ENCODE measurements at regions not wholly inside any gene's neighbourhood (a gene's known extent, or its start where the extent isn't known, plus 50 kb on each side); places are given as distances from the start of the nearest gene placed in this dataset.

DNA sequence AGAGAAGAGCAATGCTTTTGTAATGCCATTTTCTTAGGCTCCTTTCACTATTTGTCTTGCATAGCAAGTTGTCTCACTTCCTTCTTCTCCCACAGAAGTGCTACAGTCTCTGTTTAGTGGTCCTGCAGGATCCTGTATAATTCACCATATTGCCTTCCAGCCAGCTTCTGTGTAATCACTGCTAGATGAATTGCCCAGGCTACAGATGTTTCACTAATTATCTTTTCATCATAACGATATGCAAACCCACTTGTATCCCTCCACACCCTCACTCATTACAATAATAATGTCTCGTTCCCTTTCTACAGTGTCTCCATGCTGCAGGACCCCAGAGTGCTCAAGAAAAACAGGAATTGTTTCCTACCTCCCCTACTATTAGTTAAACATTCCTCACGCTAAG lies 402.9 kb downstream of the TBL1XR1 start:
- no peak for DNase-seq (ENCODE audit: low spot score)

DNA sequence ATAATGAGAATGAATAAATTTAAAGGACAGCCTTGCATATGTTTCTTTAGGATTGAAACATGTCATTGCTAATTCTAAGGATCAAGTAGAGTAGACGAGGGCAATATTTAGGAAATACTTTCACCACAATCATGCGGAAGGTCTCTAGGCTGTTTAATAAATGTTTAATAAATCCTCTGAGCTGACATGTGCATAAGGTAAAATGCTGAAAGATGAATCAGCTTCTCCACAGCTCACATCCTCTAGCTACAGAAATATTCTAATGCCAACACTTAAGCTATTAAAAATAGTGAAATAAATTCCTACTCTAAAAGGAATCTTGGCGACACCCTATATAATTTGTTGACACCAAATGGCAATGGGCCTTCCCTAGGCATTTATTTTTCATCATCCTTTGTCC lies 407.3 kb downstream of the TBL1XR1 start:
- DNase-seq (ENCODE audit: low spot score), result no peak

DNA sequence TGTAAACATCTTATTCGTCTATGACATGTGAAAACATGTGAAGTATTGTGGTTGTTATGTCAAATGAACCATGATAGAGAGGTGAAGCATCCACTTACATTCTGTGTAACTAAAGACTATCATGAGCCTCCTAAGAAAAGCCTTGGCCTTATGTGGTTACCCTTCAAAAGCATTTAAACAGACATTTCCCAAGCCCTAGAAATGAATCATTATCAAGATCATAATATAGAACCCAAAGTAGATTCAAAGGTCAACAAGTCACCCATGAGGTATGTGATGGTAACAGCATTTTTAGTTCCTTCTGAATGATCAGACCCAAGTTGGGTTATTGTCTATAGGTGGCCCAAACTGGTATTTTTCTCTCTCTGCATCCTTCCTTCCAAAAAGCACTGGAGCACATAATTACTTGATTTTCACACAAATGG lies 408.0 kb downstream of the TBL1XR1 start:
- no peak for DNase-seq (ENCODE audit: low spot score)

DNA sequence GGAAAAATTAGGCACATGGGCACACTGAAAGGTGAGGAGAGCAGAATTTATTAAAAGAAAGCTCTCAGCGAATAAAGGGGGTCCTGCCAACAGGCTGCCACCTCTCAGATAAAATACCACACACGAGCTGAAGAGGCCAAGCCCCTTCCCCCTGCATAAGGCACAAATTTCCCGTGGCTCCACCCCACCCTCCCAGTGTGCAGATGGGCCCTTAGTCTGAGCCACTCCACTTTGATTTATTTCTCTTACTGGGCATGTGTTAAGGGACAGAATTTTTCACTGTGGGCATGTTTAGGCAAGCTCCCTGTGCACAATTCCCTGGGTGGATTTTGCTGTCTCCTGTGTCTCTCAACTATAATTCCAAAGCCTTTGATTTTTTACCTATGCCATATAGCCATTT lies 409.8 kb downstream of the TBL1XR1 start:
- DNase-seq (ENCODE audit: low spot score), result no peak

DNA sequence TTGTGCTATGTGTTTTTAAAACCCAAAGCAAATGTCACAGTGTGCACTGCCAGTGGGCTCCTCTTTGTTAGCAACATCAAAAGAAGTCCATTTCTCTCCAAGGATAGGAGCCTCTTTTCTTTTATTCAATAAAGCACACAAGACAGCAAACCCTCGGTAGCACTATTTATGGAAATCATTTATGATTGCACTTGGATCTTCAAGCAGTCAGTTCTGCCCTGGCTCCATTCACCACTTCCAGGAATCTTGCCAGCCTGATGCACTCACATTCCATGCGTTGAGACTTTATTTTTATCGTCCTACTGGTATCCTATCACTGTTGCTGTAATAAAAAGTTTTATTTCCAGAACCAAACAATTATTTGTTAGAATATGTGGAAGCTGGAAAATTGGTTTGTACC lies 412.1 kb downstream of the TBL1XR1 start:
- no peak for DNase-seq (ENCODE audit: low spot score)

DNA sequence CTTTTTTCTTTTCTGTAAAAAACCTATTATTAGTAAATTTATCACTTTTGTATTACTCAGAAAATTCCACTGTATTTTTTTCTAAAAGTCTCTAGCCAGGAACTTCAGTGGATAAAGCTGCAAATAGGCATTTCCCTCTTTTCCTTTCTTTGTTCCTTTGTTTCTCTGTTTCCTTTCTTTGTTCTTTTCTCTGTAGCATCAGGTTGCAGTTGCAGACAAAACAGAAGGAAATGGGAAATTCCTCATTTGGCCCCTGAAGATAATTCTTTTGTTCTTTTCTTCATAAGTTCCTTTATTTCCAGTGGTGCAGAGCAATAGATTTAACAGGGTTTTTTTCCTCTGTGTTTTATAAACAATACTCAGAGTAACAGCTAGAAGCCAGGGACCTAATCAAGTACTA lies 416.5 kb downstream of the TBL1XR1 start:
- no peak for DNase-seq (ENCODE audit: low spot score)

DNA sequence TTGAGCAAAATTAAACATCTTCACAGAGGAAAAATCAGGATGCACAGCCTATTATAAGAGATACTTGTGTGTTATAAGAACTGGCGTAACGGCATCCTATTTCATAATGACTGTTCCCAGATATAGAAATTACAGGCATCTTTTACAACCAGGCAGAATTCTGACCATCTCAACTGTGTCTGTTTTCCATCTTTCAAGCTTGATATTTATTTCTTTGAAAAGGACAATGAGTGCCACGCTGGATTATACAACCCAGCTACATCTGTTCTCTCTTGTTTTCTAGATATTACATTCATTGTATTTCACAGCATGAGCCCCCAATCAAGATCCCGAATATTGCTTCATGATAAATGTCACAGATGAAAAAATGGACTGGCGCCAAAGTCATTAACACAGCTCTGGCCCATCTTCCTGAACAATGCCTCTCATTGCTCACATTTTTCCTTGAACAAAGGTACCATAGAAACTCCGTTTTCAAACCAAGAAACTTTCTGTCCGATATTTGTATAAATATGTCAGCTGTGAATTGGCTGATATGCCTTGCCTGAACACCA lies 420.6 kb downstream of the TBL1XR1 start:
- DNase-seq (ENCODE audit: low spot score), result no peak

DNA sequence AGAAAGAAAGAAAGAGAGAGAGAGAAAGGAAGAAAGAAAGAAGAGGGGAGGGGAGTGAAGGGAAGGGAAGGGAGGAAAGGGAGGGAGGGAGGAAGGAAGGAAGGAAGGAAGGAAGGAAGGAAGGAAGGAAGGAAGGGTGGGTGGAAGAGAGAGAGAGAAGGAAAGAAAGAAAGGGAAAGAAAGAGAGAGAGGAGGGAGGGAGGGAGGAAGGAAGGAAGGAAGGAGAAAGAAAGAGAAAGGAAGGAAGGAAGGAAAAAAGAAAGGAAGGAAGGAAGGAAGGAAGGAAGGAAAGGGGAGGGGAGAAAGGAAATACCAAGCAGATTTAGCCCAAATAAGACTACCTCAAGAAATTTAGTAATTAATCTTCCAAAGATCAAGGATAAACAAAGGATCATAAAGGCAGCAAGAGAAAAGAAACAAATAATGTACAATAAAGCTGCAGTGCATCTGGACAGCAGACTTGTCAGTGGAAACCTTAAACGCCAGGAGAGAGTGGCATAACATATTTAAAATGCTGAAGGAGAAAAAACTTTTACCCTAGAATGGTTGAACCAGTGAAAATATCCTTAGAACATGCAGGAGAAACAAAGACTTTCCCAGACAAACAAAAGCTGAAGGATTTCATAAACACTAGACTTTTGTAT lies 427.6 kb downstream of the TBL1XR1 start:
- DNase-seq (ENCODE audit: low spot score), result no peak

DNA sequence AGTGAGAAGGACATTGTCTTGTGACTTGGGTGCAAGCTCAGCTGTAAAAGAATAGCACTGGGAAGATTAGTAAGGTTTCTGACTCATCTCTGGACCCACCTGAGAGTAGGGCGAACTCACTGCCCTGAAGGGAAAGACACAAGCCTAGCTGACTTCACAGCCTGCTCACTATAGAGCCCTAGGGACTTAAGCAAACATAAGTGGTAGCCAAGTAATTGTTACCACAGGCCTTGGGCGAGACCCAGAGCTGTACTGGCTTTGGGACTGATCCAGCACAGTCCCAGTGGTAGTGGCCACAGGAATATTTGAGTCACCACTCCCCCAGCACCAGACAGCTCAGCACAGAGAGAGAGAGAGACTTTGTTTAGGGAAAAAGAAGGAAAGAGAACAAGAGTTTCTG lies 429.9 kb downstream of the TBL1XR1 start:
- DNase-seq (ENCODE audit: low spot score), result peak; percentile 84

DNA sequence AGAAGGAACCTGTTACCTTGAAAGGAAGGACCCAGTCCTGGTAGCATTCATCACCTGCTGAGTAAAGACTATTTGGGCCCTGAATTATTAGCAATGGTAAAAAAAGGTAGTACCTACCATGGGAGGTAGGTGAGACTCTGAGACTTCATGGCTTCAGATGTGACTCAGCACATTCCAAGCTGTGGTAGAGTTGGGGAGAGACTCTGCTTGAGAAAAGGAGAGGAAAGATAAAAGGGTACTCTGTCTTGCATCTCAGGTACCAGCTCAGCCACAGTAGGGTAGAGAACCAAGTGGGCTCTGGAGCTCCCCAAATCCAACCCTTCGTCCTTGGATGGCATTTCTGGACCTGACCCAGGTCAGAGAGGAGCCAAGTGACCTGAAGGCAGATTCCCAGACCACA lies 430.4 kb downstream of the TBL1XR1 start:
- DNase-seq (ENCODE audit: low spot score), result no peak

DNA sequence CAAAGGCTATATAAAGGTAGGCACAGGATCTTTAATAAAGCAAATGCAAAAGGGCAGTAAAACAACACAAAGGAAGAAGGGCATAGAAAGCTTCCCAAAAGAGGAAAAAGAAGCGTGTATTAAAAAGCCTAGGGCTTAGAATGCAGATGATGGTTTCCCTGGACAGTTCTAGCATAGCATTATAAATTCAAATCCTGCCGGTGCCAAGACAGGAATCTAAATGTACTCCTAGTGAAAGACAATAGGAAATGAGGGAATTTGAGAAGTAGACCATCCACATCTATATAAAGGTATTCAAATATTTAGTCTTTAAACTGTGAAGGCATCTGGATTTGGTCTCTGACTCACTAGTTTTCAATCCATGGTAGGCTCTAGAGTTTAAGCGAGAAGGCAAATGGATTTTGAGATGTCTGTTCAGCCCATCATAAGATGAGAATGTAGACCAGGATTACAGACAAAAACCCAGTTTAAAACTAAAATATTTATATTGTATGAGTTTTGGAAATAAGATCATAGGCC lies 431.8 kb downstream of the TBL1XR1 start:
- DNase-seq (ENCODE audit: low spot score), result no peak

DNA sequence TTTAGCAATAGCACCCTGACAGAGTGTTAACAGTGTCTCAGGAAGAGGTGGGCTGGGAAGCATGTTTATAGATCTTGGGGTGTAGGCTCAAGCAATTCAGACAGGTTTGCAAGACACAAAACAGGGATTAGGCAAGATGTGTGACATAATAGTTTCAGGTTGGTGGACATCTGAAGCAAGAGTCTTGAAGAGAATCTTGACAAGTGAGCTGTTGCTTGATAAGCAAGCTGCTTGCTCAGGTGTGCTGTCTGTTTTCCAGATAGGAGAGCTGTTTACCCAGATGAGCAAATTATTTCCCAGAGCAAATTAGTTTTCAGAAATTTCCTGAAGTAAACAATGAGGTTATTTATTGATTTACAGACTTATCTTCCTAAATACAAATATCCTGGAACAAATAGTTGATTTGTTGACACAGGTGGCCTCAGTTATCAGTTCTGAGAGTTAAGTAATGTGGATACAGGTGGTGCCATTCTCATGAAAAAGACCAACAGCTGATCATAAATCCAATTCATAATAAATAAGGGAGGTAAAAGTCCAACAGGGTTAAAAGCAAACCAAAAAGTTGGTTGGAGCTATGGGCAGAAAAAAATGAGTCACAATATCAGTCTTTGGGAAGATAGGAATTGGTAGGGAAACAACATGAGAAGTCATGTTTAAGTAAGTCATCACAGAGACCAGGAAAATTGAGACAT lies 437.3 kb downstream of the TBL1XR1 start:
- DNase-seq (ENCODE audit: low spot score), result no peak

DNA sequence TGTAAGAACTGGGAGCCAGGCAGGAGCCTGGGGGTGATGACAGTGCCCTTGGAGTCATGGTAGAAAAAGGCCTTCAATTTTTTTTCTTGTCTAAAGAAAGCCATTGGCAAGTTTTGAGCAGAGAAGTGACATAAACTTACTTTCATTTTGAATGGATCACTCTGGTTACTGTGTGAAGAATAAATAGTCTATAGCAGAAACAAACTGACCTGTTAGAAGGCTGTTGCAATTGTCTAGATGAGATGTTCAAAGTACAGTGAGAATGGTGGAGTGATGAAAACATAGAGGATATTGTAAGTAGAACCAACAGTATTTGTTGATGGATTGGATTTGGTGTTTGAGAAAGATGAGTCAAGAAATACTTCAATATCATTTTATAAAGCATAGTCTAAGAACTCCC lies 439.9 kb downstream of the TBL1XR1 start:
- DNase-seq (ENCODE audit: low spot score), result no peak

DNA sequence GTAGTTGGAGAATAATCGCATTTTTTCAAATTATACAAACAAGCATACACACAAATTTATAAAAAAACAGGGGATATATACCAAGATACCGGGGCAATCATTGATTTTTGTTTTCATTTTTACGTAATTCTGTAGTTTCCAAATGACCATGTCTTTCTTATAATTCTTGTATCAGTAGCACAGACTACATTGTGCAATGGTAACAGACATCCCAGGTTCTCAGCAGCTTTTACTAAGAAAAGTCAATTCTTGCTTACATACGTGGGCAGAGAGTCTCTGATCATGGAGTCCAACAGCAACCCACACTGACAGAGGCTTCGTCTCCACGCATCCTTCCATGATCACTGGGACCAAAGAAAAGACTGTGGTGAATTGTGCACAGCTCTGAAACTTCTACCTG lies 441.3 kb downstream of the TBL1XR1 start:
- no peak for DNase-seq (ENCODE audit: low spot score)

DNA sequence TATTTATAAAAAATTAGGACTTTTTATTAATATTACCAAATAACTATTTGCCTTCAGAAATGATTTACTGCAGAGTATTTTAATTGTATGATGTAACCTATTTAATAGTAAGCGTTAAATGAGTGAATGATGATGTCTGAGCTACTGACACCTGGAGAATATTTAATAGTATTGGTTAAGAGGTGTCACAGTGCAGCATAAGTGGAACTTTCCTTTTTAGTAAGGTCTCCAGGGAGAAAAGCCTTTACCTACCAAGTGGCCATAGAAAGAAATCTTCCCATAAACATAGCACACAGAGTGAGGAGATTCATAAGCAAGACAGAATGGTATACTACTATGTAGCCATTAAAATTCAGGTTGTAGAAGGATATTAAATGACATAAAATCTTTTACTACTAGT lies 441.7 kb downstream of the TBL1XR1 start:
- DNase-seq (ENCODE audit: low spot score), result no peak

DNA sequence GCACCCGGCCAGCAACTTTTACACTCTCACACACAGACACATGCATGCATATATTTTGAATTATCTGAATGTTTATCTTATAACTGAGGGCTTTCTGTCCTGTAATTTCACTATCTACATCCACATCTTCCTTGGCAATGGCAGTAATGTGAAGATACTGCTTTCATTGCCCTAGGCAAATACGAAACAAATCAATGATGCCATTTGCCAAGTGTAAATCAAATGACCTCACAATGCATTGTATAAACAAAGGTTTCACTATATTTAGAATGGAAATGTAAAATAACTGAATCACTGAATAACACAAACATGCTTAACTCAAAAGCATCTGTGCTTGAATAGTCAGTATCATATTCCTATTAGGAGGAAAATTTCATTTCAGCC lies 455.6 kb downstream of the TBL1XR1 start:
- no peak for DNase-seq (ENCODE audit: low spot score)

DNA sequence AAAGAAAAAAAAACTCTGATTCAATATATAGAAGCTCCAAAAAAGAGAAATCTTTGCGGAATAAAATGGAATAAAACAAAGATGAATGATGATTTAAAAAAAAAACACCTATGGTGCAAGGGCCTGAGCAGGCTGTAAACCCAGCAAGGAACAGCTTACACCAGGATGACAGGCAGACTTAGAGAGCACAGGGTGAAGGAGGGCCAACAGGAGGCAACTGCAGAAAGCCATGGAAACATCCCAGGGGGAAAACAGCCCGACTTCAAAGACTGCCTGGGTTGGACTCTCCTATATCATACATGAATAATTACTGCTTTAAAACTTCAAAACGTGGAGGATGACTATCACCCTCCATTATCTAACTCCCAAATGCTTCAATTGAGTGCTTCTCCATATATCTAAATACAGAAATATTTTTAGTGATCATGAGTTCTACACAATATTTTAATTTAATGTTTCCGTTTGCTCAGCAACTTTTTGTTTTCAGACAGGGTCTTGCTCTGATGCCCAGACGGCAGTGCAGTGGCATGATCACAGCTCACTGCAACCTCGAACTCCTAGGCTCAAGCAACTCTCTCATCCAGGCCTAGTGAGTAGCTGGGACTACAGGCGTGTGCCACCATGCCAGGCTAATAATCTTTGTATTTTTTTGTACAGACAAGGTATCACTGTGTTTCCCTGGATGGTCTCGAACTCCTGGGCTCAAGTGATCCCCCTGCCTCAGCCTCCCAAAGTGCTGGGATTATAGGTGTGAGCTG lies 456.2 kb downstream of the TBL1XR1 start:
- no peak for DNase-seq (ENCODE audit: low spot score)

DNA sequence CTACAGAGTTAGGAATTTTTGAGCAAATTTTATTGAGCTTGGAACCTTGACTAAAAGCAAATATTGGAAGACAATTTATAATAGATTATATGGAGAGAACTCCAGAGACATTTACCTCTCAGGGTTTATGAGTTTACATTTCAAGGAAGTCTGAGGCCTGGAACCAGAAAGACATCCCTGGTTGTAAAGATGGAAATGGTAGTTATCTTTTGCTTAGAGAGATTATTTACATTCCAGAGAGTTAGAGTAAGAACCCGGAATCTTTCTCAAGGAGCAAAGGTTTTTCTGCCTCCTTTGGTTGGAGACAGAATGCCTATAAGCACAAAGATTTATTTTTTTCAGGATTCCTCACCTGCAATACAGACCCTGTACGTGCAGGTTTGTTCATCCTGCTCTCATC lies 458.1 kb downstream of the TBL1XR1 start:
- no peak for DNase-seq (ENCODE audit: low spot score)

DNA sequence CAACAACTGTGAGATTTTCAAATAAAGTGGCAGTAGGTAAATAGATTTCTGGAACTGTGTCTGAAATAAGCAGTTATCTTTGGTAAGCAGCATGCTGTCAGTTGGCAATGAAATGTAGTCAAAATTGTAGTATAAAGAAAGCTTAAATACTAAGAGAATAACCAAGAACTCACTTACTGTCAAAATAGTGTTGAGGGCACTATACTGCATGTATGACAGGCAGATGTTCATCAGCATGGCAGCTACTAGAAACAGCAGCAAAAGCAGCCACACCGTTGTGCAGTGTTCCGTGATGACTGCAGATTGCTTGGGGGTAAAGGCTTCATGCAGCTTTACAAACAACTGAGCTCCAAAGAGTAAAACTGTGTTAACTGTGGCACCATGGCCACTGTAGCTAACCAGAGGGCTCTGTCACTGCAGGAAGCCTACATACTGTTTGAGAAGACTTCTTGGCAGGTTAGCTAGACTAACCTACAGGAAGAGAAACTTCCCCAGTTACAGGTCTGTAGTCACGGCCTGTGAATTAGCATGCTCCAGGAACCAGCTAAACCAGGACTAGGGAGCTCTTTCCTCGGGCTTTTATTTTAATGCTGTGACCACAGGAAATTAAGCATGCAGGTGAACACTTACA lies 459.7 kb downstream of the TBL1XR1 start:
- DNase-seq (ENCODE audit: low spot score), result no peak

DNA sequence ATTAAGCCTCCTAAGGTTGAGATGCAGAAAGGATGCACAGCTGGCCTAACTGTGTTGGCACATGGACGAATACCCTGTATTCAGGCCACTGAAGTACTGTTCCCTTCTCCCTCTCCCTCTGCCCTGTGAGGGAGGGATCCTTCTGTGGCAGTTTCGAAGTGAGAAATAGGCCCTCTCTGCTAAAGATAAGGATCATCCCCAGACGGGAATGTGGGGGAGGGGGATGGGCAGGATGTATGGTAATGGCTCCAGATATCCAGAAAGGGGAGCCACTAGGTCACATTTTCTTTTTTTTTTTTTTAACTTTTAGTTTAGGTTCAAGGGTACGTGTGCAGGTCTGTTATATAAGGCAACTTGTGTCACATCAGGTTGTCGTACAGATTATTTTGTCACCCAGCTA lies 463.1 kb downstream of the TBL1XR1 start:
- no peak for DNase-seq (ENCODE audit: low spot score)

DNA sequence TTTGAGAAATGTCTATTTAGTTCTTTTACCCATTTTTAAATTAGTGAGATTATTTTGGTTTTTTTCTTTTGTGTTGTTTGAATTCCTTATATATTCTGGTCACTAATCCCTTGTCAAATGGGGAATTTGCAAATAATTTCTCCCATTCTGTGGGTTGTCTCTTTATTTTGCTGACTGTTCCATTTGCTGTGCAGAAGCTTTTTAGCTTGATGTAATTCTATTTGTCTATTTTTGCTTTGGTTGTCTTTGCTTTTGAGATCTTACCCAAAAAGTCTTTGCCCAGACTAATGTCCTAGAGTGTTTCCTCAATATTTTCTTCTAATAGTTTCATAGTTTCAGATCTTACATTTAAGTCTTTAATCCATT lies 472.9 kb downstream of the TBL1XR1 start:
- no peak for DNase-seq (ENCODE audit: low spot score)

DNA sequence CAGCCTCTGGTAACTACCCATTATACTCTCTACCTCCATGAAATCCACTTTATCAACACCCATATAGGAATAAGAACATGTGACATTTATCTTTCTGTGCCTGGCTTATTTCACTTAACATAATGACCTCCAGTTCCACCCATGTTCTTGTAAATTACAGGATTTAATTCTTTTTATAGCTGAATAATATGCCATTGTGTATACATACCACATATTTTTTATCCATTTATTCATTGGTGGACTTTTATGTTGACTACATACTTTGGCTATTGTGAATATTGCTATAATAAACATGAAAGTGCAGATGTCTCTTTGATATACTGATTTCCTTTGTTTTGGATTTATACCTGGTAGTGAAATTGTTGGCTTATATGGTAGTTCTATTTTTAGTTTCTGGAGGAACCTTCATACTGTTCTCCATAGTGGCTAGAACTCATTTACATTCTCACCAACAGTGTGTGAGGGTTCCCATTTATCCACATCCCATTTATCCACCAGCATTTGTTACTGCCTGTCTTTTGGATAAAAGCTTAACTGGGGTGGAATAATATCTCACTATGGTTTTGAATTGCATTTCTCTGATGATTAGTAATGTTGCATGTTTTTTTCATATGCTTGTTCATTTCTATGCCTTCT lies 473.4 kb downstream of the TBL1XR1 start:
- no peak for DNase-seq (ENCODE audit: low spot score)
